OCI-LY7 (cell line): ENCODE measurements at regions not wholly inside any gene's neighbourhood (a gene's known extent, or its start where the extent isn't known, plus 50 kb on each side); places are given as distances from the start of the nearest gene placed in this dataset.

ENCODE experiments used
- BruUV-seq: library from RNA; stranded (reverse); fragments of 400-500 nt; replicated peaks from 2 replicates; lab custom pipeline; 2021; lab: Mats Ljungman, UMichigan
- CTCF ChIA-PET: fragments of 300-600 bp; sonication (Branson Sonifier 250); formaldehyde crosslinking; loops from one replicate; lab custom pipeline; 2022; ENCODE audit warnings: antibody characterized with exemption; ENCODE audit not compliant: unreplicated experiment; lab: Charles Lee
- POLR2A ChIA-PET: fragments of 300-600 bp; sonication (Branson Sonifier 250); formaldehyde crosslinking; loops from one replicate; lab custom pipeline; 2022; ENCODE audit warnings: antibody characterized with exemption; lab: Charles Lee
- DNase-seq: peaks from one replicate; pipeline ENCODE4 v3.0.0-alpha.2; 2015; ENCODE audit warnings: low spot score
- H2AFZ ChIP-seq: fragments of 200-600 bp; sonication (generic), shearing (Covaris generic); 2 replicates; pipeline ENCODE4 v1.6.1; 2014; ENCODE audit warnings: mild to moderate bottlenecking, antibody characterized with exemption, low read length, moderate library complexity
- H3K27ac ChIP-seq: fragments of 200-600 bp; sonication (generic); 2 replicates; pipeline ENCODE4 v1.5.1; 2014; ENCODE audit warnings: mixed run types, low read depth, mild to moderate bottlenecking, moderate library complexity, low read length, inconsistent platforms; ENCODE audit not compliant: poor library complexity, severe bottlenecking
- H3K36me3 ChIP-seq: fragments of 200-600 bp; sonication (generic); 2 replicates; pipeline ENCODE4 v1.6.1; 2014; ENCODE audit warnings: mild to moderate bottlenecking, antibody characterized with exemption, low read length, moderate library complexity, mixed read lengths; ENCODE audit not compliant: insufficient read depth
- H3K4me1 ChIP-seq: fragments of 200-600 bp; sonication (generic); 2 replicates; pipeline ENCODE4 v1.5.1; 2014; ENCODE audit warnings: mild to moderate bottlenecking, low read length; ENCODE audit not compliant: insufficient read depth, poor library complexity, severe bottlenecking
- H3K4me2 ChIP-seq: fragments of 200-600 bp; sonication (generic); 2 replicates; pipeline ENCODE4 v1.6.1; 2014; ENCODE audit warnings: mild to moderate bottlenecking, low read length
- H3K4me3 ChIP-seq: fragments of 200-600 bp; sonication (generic); 2 replicates; pipeline ENCODE4 v1.5.1; 2014; ENCODE audit warnings: mild to moderate bottlenecking, low read depth, low read length; ENCODE audit not compliant: poor library complexity, severe bottlenecking
- H3K79me2 ChIP-seq: fragments of 200-600 bp; sonication (generic); 2 replicates; pipeline ENCODE4 v1.6.1; 2016; ENCODE audit warnings: low read depth, mild to moderate bottlenecking, low read length, moderate library complexity, mixed read lengths; ENCODE audit not compliant: insufficient read depth
- H3K9me2 ChIP-seq: fragments of 200-600 bp; sonication (generic); 2 replicates; pipeline ENCODE4 v1.6.1; 2016; ENCODE audit warnings: mild to moderate bottlenecking, low read length, mixed read lengths; ENCODE audit not compliant: insufficient read depth
- H3K9me3 ChIP-seq: fragments of 200-600 bp; sonication (generic); 2 replicates; pipeline ENCODE4 v1.6.1; 2014; ENCODE audit warnings: mild to moderate bottlenecking, mixed run types, low read length, mixed read lengths
- H4K20me1 ChIP-seq: fragments of 200-600 bp; sonication (generic); 2 replicates; pipeline ENCODE4 v1.6.1; 2014; ENCODE audit warnings: mild to moderate bottlenecking, antibody characterized with exemption, low read length, moderate library complexity, mixed read lengths; ENCODE audit not compliant: insufficient read depth
- EZH2phosphoT487 ChIP-seq: fragments of 200-600 bp; sonication (generic); IDR thresholded peaks from 2 replicates; pipeline ENCODE4 v1.6.1; 2018; ENCODE audit warnings: low read depth, borderline replicate concordance, mild to moderate bottlenecking, mixed run types, antibody characterized with exemption, low read length, moderate library complexity, mixed read lengths
- intact Hi-C: fragments of 100-400 bp; cut with micrococcal nuclease; formaldehyde crosslinking; loops from one replicate; pipeline ENCODE4 v1.10.0; 2022; ENCODE audit not compliant: unreplicated experiment
- TF ChIP-seq, protein P1 (sequence below): fragments of 200-600 bp; sonication (generic); conservative IDR thresholded peaks from 2 replicates; pipeline ENCODE4 v1.5.1; 2014; ENCODE audit warnings: mild to moderate bottlenecking, antibody characterized with exemption, low read length, moderate library complexity, mixed read lengths

DNA sequence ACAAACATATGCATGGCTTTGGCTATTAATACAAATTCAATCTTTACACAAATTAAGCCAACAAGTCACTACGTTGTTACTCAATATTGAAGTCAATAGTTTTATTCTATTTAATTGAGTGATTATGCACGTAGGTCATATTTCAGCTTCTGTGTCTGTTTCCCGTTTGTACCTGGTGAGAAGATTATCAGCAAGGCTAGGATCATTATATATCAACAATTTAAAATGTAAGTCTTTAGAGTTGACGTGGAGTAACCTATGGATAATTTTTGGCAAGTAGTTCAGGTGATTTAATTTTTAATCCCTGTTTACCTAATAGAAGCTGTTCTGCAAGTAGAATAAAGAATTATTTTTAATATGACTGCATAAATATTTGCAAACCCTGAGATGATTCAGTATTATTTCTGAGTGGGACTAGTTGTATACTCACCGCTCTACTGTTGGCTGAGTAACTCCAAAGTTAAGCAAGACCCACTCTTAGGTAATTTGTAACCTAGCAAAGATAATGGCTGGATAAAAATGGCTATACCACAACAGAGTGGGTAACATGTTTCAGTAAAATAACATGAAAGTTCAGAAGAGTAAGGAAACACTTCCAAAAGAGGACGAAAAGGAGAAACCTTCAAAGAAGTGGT, 161.0 kb downstream of the HGF start:
- no peaks in the 10 kb centered on the region for H4K20me1 ChIP-seq
- POLR2A ChIA-PET: no interaction called here
- no peak overlapping the region for H3K27ac ChIP-seq
- no peaks in the 10 kb centered on the region for H3K9me3 ChIP-seq
- no peaks in the 10 kb centered on the region for H3K36me3 ChIP-seq
- no peaks in the 10 kb centered on the region for H3K9me2 ChIP-seq
- TF ChIP-seq EZH2phosphoT487: no peak
- TF ChIP-seq, protein P1, sequence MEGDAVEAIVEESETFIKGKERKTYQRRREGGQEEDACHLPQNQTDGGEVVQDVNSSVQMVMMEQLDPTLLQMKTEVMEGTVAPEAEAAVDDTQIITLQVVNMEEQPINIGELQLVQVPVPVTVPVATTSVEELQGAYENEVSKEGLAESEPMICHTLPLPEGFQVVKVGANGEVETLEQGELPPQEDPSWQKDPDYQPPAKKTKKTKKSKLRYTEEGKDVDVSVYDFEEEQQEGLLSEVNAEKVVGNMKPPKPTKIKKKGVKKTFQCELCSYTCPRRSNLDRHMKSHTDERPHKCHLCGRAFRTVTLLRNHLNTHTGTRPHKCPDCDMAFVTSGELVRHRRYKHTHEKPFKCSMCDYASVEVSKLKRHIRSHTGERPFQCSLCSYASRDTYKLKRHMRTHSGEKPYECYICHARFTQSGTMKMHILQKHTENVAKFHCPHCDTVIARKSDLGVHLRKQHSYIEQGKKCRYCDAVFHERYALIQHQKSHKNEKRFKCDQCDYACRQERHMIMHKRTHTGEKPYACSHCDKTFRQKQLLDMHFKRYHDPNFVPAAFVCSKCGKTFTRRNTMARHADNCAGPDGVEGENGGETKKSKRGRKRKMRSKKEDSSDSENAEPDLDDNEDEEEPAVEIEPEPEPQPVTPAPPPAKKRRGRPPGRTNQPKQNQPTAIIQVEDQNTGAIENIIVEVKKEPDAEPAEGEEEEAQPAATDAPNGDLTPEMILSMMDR: no peak
- no peak overlapping the region for H3K4me2 ChIP-seq
- DNase-seq: no peak
- CTCF ChIA-PET: no interaction called here
- H3K79me2 ChIP-seq: no peaks in the 10 kb centered on the region
- intact Hi-C loops: no loop called here
- no TSS peak for BruUV-seq
- no peak overlapping the region for H2AFZ ChIP-seq
- H3K4me3 ChIP-seq: no peak overlapping the region
- H3K4me1 ChIP-seq: no peaks in the 10 kb centered on the region

DNA sequence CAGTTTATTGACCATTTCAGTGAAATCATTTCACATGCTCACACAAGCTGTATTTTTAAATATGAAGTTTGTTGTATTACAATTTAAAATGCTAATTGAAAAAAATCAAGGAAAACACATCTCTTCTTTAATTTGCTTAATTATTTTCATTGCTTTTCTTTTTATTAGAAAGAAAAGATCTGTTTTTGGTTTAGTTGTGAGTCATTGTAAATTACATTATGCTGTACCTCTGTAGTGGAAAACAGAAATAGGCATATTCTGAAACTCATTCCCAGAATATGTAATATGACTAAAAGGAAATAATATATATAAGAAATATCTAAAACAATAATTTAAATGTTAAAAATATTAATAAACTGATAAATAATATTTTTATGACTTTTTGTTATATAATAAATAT, 161.9 kb downstream of the HGF start:
- Histone ChIP-seq H3K9me3 (no peaks in the 10 kb centered on the region), H3K4me1 (no peaks in the 10 kb centered on the region), H3K36me3 (no peaks in the 10 kb centered on the region), H3K4me3 (no peak overlapping the region), H4K20me1 (no peaks in the 10 kb centered on the region), H3K4me2 (no peak overlapping the region), H3K9me2 (no peaks in the 10 kb centered on the region), H3K79me2 (no peaks in the 10 kb centered on the region), H3K27ac (no peak overlapping the region), H2AFZ (no peak overlapping the region)
- ChIA-PET POLR2A (no interaction called here), CTCF (no interaction called here)
- no peak for DNase-seq
- BruUV-seq: no TSS peak
- TF ChIP-seq, protein P1: no peak
- TF ChIP-seq EZH2phosphoT487: no peak
- intact Hi-C loops: no loop called here

DNA sequence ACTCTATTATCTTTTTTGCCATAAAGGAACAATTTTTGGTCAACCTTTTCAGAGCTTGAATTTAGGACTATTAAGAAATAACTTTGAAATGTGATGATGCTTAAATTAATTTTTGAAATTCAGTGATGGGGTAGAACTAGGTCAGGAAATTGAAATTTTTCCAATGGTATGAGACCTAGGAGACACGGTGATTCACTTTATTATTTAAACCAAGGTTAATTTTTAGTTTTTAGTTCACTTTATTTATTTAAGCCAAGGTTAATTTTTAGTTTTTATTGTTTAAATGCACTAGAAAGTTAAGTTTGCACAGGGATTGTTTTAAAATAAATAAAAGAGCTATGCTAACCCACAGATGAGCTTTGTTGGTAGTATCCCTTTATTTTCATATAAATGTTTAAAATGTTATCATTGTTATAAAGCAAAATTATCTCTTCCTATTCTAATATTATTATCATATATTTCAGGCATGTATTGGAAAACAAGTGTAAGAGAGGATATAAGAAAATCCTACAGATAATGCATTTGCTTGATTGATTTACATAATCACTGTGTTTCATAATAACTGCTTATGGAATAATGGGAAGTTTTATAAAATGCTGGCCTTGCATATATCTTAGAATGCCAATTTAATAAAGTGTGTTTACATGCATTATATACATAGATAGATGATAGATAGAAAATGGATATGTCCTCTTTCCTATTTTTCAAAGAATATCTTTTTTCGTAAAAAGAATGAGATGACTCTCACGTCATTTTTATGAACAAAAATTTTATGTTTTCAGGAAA, 163.6 kb downstream of the HGF start:
- no TSS peak for BruUV-seq
- Histone ChIP-seq H3K27ac (no peak overlapping the region), H3K4me2 (no peak overlapping the region), H4K20me1 (no peaks in the 10 kb centered on the region), H3K4me3 (no peak overlapping the region), H3K9me3 (no peaks in the 10 kb centered on the region), H3K9me2 (no peaks in the 10 kb centered on the region), H3K36me3 (no peaks in the 10 kb centered on the region), H3K4me1 (no peaks in the 10 kb centered on the region), H2AFZ (no peak overlapping the region), H3K79me2 (no peaks in the 10 kb centered on the region)
- ChIA-PET POLR2A (interaction anchor here (0.5 to 0.6 kb wide), 2 partner anchors 30 to 186 kb away, joined by 3 read pairs; no protein-coding TSS in a partner anchor), CTCF (no interaction called here)
- TF ChIP-seq, protein P1: no peak
- no peak for TF ChIP-seq EZH2phosphoT487
- intact Hi-C loops: no loop called here
- DNase-seq: no peak
